H1 (cell line): ENCODE measurements at regions not wholly inside any gene's neighbourhood (a gene's known extent, or its start where the extent isn't known, plus 50 kb on each side); places are given as distances from the start of the nearest gene placed in this dataset.
A peak's percentile ranks its signal among the peaks of the same experiment; 100 is the strongest.

ENCODE experiments used
- CTCF ChIA-PET: fragments of 300-600 bp; sonication (Branson Sonifier 250); formaldehyde crosslinking; loops from one replicate; lab custom pipeline; 2021; ENCODE audit not compliant: partially characterized antibody; lab: Charles Lee
- POLR2A ChIA-PET: fragments of 300-600 bp; sonication (Branson Sonifier 250); formaldehyde crosslinking; loops from one replicate; lab custom pipeline; 2021; ENCODE audit warnings: inconsistent platforms; ENCODE audit not compliant: partially characterized antibody; lab: Charles Lee
- DNase-seq, 2 experiments: peaks; one replicate each; pipeline versions ENCODE4 v3.0.0 to v3.0.0-alpha.2; 2010 to 2022; ENCODE audit warnings: low spot score in 2 of 2, low read depth in 1 of 2, mixed read lengths in 1 of 2
- FAIRE-seq: peaks from 2 replicates; lab custom pipeline; 2011; peaks lifted over from hg19 to GRCh38; lab: Jason Lieb, UNC
- H2AFZ ChIP-seq: 2 replicates; pipeline ENCODE4 v1.8.1; 2012; ENCODE audit warnings: low read length, inconsistent platforms
- H2AK5ac ChIP-seq: 2 replicates; pipeline ENCODE4 v1.6.1; 2013; ENCODE audit warnings: low read depth, low read length
- H2BK120ac ChIP-seq: replicated peaks from 2 replicates; pipeline ENCODE3; 2013; ENCODE audit warnings: low read depth, low read length, inconsistent platforms
- H2BK12ac ChIP-seq: 2 replicates; pipeline ENCODE4 v1.6.1; 2013; ENCODE audit warnings: low read depth, low read length
- H2BK15ac ChIP-seq: 2 replicates; pipeline ENCODE4 v1.6.1; 2013; ENCODE audit warnings: low read length
- H2BK20ac ChIP-seq: 2 replicates; pipeline ENCODE4 v1.6.1; 2013; ENCODE audit warnings: low read length
- H2BK5ac ChIP-seq: 2 replicates; pipeline ENCODE4 v1.6.1; 2013; ENCODE audit warnings: low read depth, low read length
- H3K14ac ChIP-seq: 2 replicates; pipeline ENCODE4 v1.6.1; 2013; ENCODE audit warnings: inconsistent platforms; ENCODE audit not compliant: insufficient read length
- H3K18ac ChIP-seq: 2 replicates; pipeline ENCODE4 v1.6.1; 2013; ENCODE audit warnings: low read length; ENCODE audit errors: extremely low read depth
- H3K23ac ChIP-seq: 2 replicates; pipeline ENCODE4 v1.6.1; 2013; ENCODE audit warnings: inconsistent platforms; ENCODE audit not compliant: insufficient read length
- H3K23me2 ChIP-seq: 2 replicates; pipeline ENCODE4 v1.6.1; 2013; ENCODE audit warnings: low read depth, low read length
- H3K27ac ChIP-seq: 2 replicates; pipeline ENCODE4 v1.6.1; 2011; ENCODE audit warnings: low read depth, low read length, inconsistent platforms
- H3K27me3 ChIP-seq, 4 experiments: replicated peaks in 1 of 4; 1 replicate in 1 of 4; 2 replicates in 3 of 4; pipeline versions ENCODE4 v1.6.1 to v1.8.1; 2011 to 2013; ENCODE audit warnings: low read length in 3 of 4, mild to moderate bottlenecking in 3 of 4, inconsistent platforms in 2 of 4, mixed read lengths in 2 of 4, moderate library complexity in 1 of 4; ENCODE audit not compliant: control insufficient read depth in 3 of 4, insufficient read depth in 3 of 4; ENCODE audit errors: extremely low read depth in 1 of 4
- H3K36me3 ChIP-seq, 4 experiments: 2 replicates each; pipeline versions ENCODE4 v1.6.1 to v1.8.1; 2011 to 2013; ENCODE audit warnings: mild to moderate bottlenecking in 4 of 4, low read length in 3 of 4, moderate library complexity in 2 of 4, control low read depth in 1 of 4, inconsistent platforms in 1 of 4; ENCODE audit not compliant: insufficient read depth in 4 of 4, control insufficient read depth in 2 of 4
- H3K4ac ChIP-seq: replicated peaks from 2 replicates; pipeline ENCODE3; 2013; ENCODE audit warnings: low read length, low read depth, mixed read lengths, inconsistent platforms; ENCODE audit not compliant: insufficient read length
- H3K4me1 ChIP-seq, 4 experiments: replicated peaks in 1 of 4; 1 replicate in 1 of 4; 2 replicates in 3 of 4; pipeline versions ENCODE4 v1.6.1 to v1.8.1; 2011 to 2013; ENCODE audit warnings: low read length in 3 of 4, inconsistent platforms in 2 of 4, mixed read lengths in 1 of 4; ENCODE audit not compliant: insufficient read depth in 4 of 4, control insufficient read depth in 3 of 4
- H3K4me2 ChIP-seq, 2 experiments: 2 replicates each; pipeline versions ENCODE4 v1.6.1 to v1.8.1; 2011 to 2013; ENCODE audit warnings: low read depth in 2 of 2, low read length in 2 of 2, control low read depth in 1 of 2, inconsistent platforms in 1 of 2, mild to moderate bottlenecking in 1 of 2; ENCODE audit not compliant: insufficient read depth in 1 of 2
- H3K4me3 ChIP-seq, 4 experiments: fragments of 200-600, 300-600 bp in 1 of 4; sonication (generic), shearing (Covaris generic), sonication (Bioruptor Twin) in 1 of 4; 2 replicates each; pipeline versions ENCODE4 v1.5.1 to v1.8.1; 2011 to 2016; ENCODE audit warnings: low read length in 4 of 4, low read depth in 3 of 4, control low read depth in 2 of 4, inconsistent platforms in 2 of 4, mild to moderate bottlenecking in 2 of 4, mixed read lengths in 1 of 4, moderate library complexity in 1 of 4; ENCODE audit not compliant: insufficient read depth in 2 of 4; ENCODE audit errors: extremely low read depth in 1 of 4
- H3K56ac ChIP-seq: replicated peaks from 2 replicates; pipeline ENCODE3; 2013; ENCODE audit warnings: low read depth, mild to moderate bottlenecking, mixed read lengths, low read length, inconsistent platforms; ENCODE audit not compliant: insufficient read length
- H3K79me1 ChIP-seq: 2 replicates; pipeline ENCODE4 v1.6.1; 2013; ENCODE audit warnings: low read depth, low read length, control low read depth
- H3K79me2 ChIP-seq, 2 experiments: 2 replicates each; pipeline versions ENCODE4 v1.6.1 to v1.8.1; 2012 to 2013; ENCODE audit warnings: low read length in 2 of 2, mild to moderate bottlenecking in 2 of 2, inconsistent platforms in 1 of 2; ENCODE audit not compliant: insufficient read depth in 2 of 2, control insufficient read depth in 1 of 2
- H3K9ac ChIP-seq, 4 experiments: replicated peaks in 1 of 4; 1 replicate in 1 of 4; 2 replicates in 3 of 4; pipeline versions ENCODE4 v1.6.1 to v1.8.1; 2011 to 2013; ENCODE audit warnings: low read depth in 3 of 4, low read length in 3 of 4, control low read depth in 2 of 4, mild to moderate bottlenecking in 2 of 4, moderate library complexity in 2 of 4, inconsistent platforms in 1 of 4; ENCODE audit errors: extremely low read depth in 1 of 4
- H3K9me3 ChIP-seq, 2 experiments: 2 replicates each; pipeline versions ENCODE4 v1.6.1 to v1.8.1; 2012 to 2013; ENCODE audit warnings: mild to moderate bottlenecking in 2 of 2, moderate library complexity in 2 of 2, control low read depth in 1 of 2, inconsistent platforms in 1 of 2, low read depth in 1 of 2, low read length in 1 of 2, mixed read lengths in 1 of 2; ENCODE audit not compliant: insufficient read depth in 2 of 2
- H4K20me1 ChIP-seq, 2 experiments: replicated peaks in 1 of 2; 2 replicates each; pipeline versions ENCODE3 to v1.8.1; 2011 to 2013; ENCODE audit warnings: inconsistent platforms in 2 of 2, low read length in 2 of 2, mild to moderate bottlenecking in 1 of 2; ENCODE audit not compliant: insufficient read depth in 2 of 2, control insufficient read depth in 1 of 2
- H4K5ac ChIP-seq: 2 replicates; pipeline ENCODE4 v1.6.1; 2013; ENCODE audit warnings: low read length, low read depth, mixed read lengths, inconsistent platforms; ENCODE audit not compliant: insufficient read length
- H4K8ac ChIP-seq: 2 replicates; pipeline ENCODE4 v1.8.0; 2013; ENCODE audit warnings: mild to moderate bottlenecking, moderate library complexity, low read length, inconsistent platforms; ENCODE audit not compliant: insufficient read depth; ENCODE audit errors: extremely low read depth
- H4K91ac ChIP-seq: replicated peaks from 2 replicates; pipeline ENCODE3; 2013; ENCODE audit warnings: low read length, mixed read lengths, inconsistent platforms; ENCODE audit not compliant: insufficient read length
- BRCA1 ChIP-seq: IDR thresholded peaks from 2 replicates; pipeline ENCODE4 v1.6.1; 2012; ENCODE audit warnings: low read depth, low read length, improper control_type of control experiment
- CREB1 ChIP-seq: IDR thresholded peaks from 2 replicates; pipeline ENCODE4 v1.6.1; 2012; ENCODE audit warnings: inconsistent platforms
- RAD21 ChIP-seq, 2 experiments: IDR thresholded peaks in 1 of 2; conservative IDR thresholded peaks in 1 of 2; 2 replicates each; pipeline ENCODE4 v1.6.1; 2011; ENCODE audit warnings: low read depth in 2 of 2, low read length in 2 of 2, improper control_type of control experiment in 1 of 2, inconsistent platforms in 1 of 2, mild to moderate bottlenecking in 1 of 2, moderate library complexity in 1 of 2
- RXRA ChIP-seq: IDR thresholded peaks from 2 replicates; pipeline ENCODE4 v1.6.1; 2011; ENCODE audit warnings: low read depth, mild to moderate bottlenecking, low read length, moderate library complexity; ENCODE audit not compliant: insufficient read depth
- SIN3A ChIP-seq, 2 experiments: IDR thresholded peaks in 1 of 2; conservative IDR thresholded peaks in 1 of 2; 2 replicates each; pipeline ENCODE4 v1.6.1; 2011 to 2012; ENCODE audit warnings: low read length in 2 of 2, improper control_type of control experiment in 1 of 2, low read depth in 1 of 2, mild to moderate bottlenecking in 1 of 2
- SP1 ChIP-seq: IDR thresholded peaks from 2 replicates; pipeline ENCODE4 v1.6.1; 2011; ENCODE audit warnings: low read depth, low read length
- SUZ12 ChIP-seq: fragments of 200-600 bp; sonication (generic); IDR thresholded peaks from 2 replicates; pipeline ENCODE4 v1.6.1; 2012; ENCODE audit warnings: mild to moderate bottlenecking, inconsistent platforms, low read length, moderate library complexity, mixed read lengths
- ZNF274 ChIP-seq: IDR thresholded peaks from 2 replicates; pipeline ENCODE4 v1.7.0; 2012; ENCODE audit warnings: low read length, borderline replicate concordance; ENCODE audit errors: extremely low read depth
- WGBS, 2 experiments: shearing (Covaris generic) in 1 of 2; methylation state at CpG; one replicate each; pipeline versions ENCODE4 v1.1.6 to v1.1.7; 2013 to 2015; ENCODE audit warnings: low lambda C conversion rate in 2 of 2, mixed read lengths in 2 of 2, inconsistent platforms in 1 of 2, low coverage in 1 of 2, missing lambda C conversion rate in 1 of 2; ENCODE audit not compliant: insufficient replicate concordance in 2 of 2, insufficient coverage in 1 of 2, insufficient read length in 1 of 2; ENCODE audit errors: extremely low coverage in 1 of 2, missing lambda C conversion rate in 1 of 2; 5-methylcytosine and 5-hydroxymethylcytosine counted together
- TF ChIP-seq, protein P1 (sequence below), 3 experiments: IDR thresholded peaks; 1 replicate in 2 of 3; 2 replicates in 1 of 3; pipeline versions ENCODE4 v1.5.1 to v1.6.1; 2011; ENCODE audit warnings: low read length in 3 of 3, mild to moderate bottlenecking in 3 of 3, inconsistent platforms in 2 of 3, low read depth in 1 of 3, moderate library complexity in 1 of 3; ENCODE audit not compliant: insufficient read depth in 1 of 3; ENCODE audit errors: control extremely low read depth in 1 of 3
- TF ChIP-seq, protein P2 (sequence below): IDR thresholded peaks from 2 replicates; pipeline ENCODE4 v1.6.1; 2011; ENCODE audit warnings: low read length, improper control_type of control experiment

DNA sequence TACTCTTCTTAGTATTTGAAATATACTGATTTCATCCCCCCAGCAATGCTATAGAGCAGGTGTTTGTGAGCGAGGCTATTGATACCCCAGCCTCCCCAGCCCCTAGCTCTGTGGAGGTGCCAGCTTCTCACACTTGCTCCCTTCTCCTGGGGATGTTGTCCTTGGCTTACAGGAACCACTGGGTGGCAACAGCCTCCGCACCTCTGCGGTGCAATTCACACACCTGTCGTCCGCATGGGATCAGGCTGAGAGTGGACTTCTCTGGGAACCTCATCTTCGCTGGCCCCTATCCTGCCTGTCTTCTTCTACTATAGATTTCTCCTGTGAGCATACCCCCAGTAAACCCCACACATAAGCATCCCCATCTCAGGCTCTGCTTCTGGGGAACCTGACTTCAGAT lies 103.9 kb upstream of the SLC6A11 start:
- H3K23ac ChIP-seq = no peak overlapping the region
- peaks cover 5% of the 10 kb centered on the region; the same call in 1 of the 2 replicates for H3K23me2 ChIP-seq
- peaks cover 0 to 9% of the 10 kb centered on the region in 2 experiments for H4K20me1 ChIP-seq
- H4K91ac ChIP-seq = no peak overlapping the region
- H3K4me1 ChIP-seq = peaks cover 0 to 6% (median 3%) of the 10 kb centered on the region in 4 experiments; a peak in 6 of 7 replicates
- POLR2A ChIA-PET = no interaction called here
- 81% methylated on average over 6 of the region's 6 CpGs; no CpG with 5 or more reads in 1 of the 2 experiments for WGBS, 2 experiments
- no peak overlapping the region for H2AFZ ChIP-seq
- no peaks in the 10 kb centered on the region for H3K36me3 ChIP-seq
- H3K4me2 ChIP-seq = no peak overlapping the region
- H3K4ac ChIP-seq = no peak overlapping the region
- H2BK12ac ChIP-seq = no peak overlapping the region
- no peak overlapping the region for H2BK15ac ChIP-seq
- H3K9ac ChIP-seq = no peak overlapping the region
- DNase-seq (no peak), FAIRE-seq (no peak)
- CTCF ChIA-PET = interaction anchor here (0.8 to 2.2 kb wide), 4 partner anchors 12 to 377 kb away, joined by 3 to 8 read pairs (median 5); no protein-coding TSS in a partner anchor
- no peak overlapping the region for H3K14ac ChIP-seq
- no peak overlapping the region for H4K5ac ChIP-seq
- no peaks in the 10 kb centered on the region for H3K79me1 ChIP-seq
- no peak overlapping the region for H4K8ac ChIP-seq
- H2AK5ac ChIP-seq = no peak overlapping the region
- H2BK120ac ChIP-seq = no peak overlapping the region
- H3K4me3 ChIP-seq = no peak overlapping the region
- H2BK5ac ChIP-seq = no peak overlapping the region
- H3K27me3 ChIP-seq = peaks cover 2 to 30% (median 27%) of the 10 kb centered on the region in 4 experiments
- H3K9me3 ChIP-seq = 0 out of 4 replicates have a peak, but pooled peaks cover 3 to 4% of the 10 kb centered on the region in 2 experiments
- no peaks in the 10 kb centered on the region for H3K79me2 ChIP-seq
- no peak overlapping the region for H2BK20ac ChIP-seq
- no peak overlapping the region for H3K56ac ChIP-seq
- no peak overlapping the region for H3K18ac ChIP-seq
- H3K27ac ChIP-seq = no peak overlapping the region
- TF ChIP-seq RXRA = no peak
- no peak for TF ChIP-seq SP1
- no peak for TF ChIP-seq SIN3A (conservative IDR thresholded peaks at IDR 0.05 in 1 of 2, IDR thresholded peaks at IDR 0.05 in 1 of 2; ENCODE audit: low read depth in 1 of 2, low read length in 2 of 2)
- no peak for TF ChIP-seq CREB1
- no peak for TF ChIP-seq ZNF274
- TF ChIP-seq, protein P1, sequence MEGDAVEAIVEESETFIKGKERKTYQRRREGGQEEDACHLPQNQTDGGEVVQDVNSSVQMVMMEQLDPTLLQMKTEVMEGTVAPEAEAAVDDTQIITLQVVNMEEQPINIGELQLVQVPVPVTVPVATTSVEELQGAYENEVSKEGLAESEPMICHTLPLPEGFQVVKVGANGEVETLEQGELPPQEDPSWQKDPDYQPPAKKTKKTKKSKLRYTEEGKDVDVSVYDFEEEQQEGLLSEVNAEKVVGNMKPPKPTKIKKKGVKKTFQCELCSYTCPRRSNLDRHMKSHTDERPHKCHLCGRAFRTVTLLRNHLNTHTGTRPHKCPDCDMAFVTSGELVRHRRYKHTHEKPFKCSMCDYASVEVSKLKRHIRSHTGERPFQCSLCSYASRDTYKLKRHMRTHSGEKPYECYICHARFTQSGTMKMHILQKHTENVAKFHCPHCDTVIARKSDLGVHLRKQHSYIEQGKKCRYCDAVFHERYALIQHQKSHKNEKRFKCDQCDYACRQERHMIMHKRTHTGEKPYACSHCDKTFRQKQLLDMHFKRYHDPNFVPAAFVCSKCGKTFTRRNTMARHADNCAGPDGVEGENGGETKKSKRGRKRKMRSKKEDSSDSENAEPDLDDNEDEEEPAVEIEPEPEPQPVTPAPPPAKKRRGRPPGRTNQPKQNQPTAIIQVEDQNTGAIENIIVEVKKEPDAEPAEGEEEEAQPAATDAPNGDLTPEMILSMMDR (IDR thresholded peaks at IDR 0.05; ENCODE audit: control extremely low read depth in 1 of 3, insufficient read depth in 1 of 3, low read depth in 1 of 3, low read length in 3 of 3) = peak; percentile 5 to 27 (median 9); a peak in 3 of 4 replicates
- no peak for TF ChIP-seq BRCA1
- TF ChIP-seq RAD21 (IDR thresholded peaks at IDR 0.05 in 1 of 2, conservative IDR thresholded peaks at IDR 0.05 in 1 of 2; ENCODE audit: low read depth in 2 of 2, low read length in 2 of 2) = peak; percentile 25 to 47; a peak in 3 of 4 replicates
- TF ChIP-seq, protein P2, sequence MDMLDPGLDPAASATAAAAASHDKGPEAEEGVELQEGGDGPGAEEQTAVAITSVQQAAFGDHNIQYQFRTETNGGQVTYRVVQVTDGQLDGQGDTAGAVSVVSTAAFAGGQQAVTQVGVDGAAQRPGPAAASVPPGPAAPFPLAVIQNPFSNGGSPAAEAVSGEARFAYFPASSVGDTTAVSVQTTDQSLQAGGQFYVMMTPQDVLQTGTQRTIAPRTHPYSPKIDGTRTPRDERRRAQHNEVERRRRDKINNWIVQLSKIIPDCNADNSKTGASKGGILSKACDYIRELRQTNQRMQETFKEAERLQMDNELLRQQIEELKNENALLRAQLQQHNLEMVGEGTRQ = no peak
- TF ChIP-seq SUZ12 = no peak
